Mesenchymal stem cell (in vitro differentiated cells and primary cell): ENCODE measurements at regions not wholly inside any gene's neighbourhood (a gene's known extent, or its start where the extent isn't known, plus 50 kb on each side); places are given as distances from the start of the nearest gene placed in this dataset.

Source experiments
- DNase-seq: peaks from one replicate; pipeline ENCODE4 v3.0.0-alpha.2; 2013
- H2AFZ ChIP-seq: one replicate; pipeline ENCODE4 v1.6.1; 2013; ENCODE audit warnings: low read depth, mild to moderate bottlenecking, control low read depth, inconsistent platforms, low read length, moderate library complexity
- H2AK5ac ChIP-seq: 2 replicates; pipeline ENCODE4 v1.6.1; 2013; ENCODE audit warnings: low read length, moderate library complexity, mild to moderate bottlenecking, inconsistent platforms; ENCODE audit not compliant: severe bottlenecking
- H2BK120ac ChIP-seq: one replicate; pipeline ENCODE4 v1.6.1; 2013; ENCODE audit warnings: low read depth, mild to moderate bottlenecking, inconsistent platforms, low read length, moderate library complexity
- H2BK12ac ChIP-seq, 2 experiments: one replicate each; pipeline ENCODE4 v1.6.1; 2013; ENCODE audit warnings: inconsistent platforms in 2 of 2, low read length in 2 of 2, mild to moderate bottlenecking in 2 of 2, moderate library complexity in 2 of 2, control low read depth in 1 of 2
- H2BK15ac ChIP-seq: one replicate; pipeline ENCODE4 v1.6.1; 2013; ENCODE audit warnings: mild to moderate bottlenecking, low read depth, inconsistent platforms; ENCODE audit not compliant: poor library complexity, severe bottlenecking
- H2BK5ac ChIP-seq: 2 replicates; pipeline ENCODE4 v1.6.1; 2013; ENCODE audit warnings: low read depth, mild to moderate bottlenecking, low read length, control low read depth, inconsistent platforms; ENCODE audit not compliant: poor library complexity, severe bottlenecking
- H3K14ac ChIP-seq, 2 experiments: one replicate each; pipeline ENCODE4 v1.6.1; 2013; ENCODE audit warnings: inconsistent platforms in 2 of 2, low read length in 2 of 2, control low read depth in 1 of 2, mild to moderate bottlenecking in 1 of 2, moderate library complexity in 1 of 2
- H3K18ac ChIP-seq, 2 experiments: one replicate each; pipeline ENCODE4 v1.6.1; 2013; ENCODE audit warnings: inconsistent platforms in 2 of 2, low read length in 2 of 2, control low read depth in 1 of 2, low read depth in 1 of 2, mild to moderate bottlenecking in 1 of 2
- H3K23ac ChIP-seq, 2 experiments: one replicate each; pipeline ENCODE4 v1.6.1; 2013; ENCODE audit warnings: inconsistent platforms in 2 of 2, low read length in 2 of 2, mild to moderate bottlenecking in 2 of 2, moderate library complexity in 2 of 2, control low read depth in 1 of 2
- H3K27ac ChIP-seq: 2 replicates; pipeline ENCODE4 v1.5.1; 2013; ENCODE audit warnings: mild to moderate bottlenecking, moderate library complexity, low read length, control low read depth, inconsistent platforms; ENCODE audit not compliant: poor library complexity, severe bottlenecking
- H3K27me3 ChIP-seq, 2 experiments: 2 replicates each; pipeline versions ENCODE4 v1.6.1 to v1.7.0; 2013; ENCODE audit warnings: low read length in 2 of 2, mild to moderate bottlenecking in 2 of 2, moderate library complexity in 2 of 2, control low read depth in 1 of 2, inconsistent platforms in 1 of 2; ENCODE audit not compliant: control insufficient read depth in 1 of 2, insufficient read depth in 1 of 2
- H3K36me3 ChIP-seq, 2 experiments: 2 replicates each; pipeline versions ENCODE4 v1.6.1 to v1.7.0; 2013; ENCODE audit warnings: low read length in 2 of 2, control low read depth in 1 of 2, inconsistent platforms in 1 of 2, low read depth in 1 of 2, mild to moderate bottlenecking in 1 of 2; ENCODE audit not compliant: insufficient read depth in 2 of 2, control insufficient read depth in 1 of 2
- H3K4ac ChIP-seq, 2 experiments: one replicate each; pipeline ENCODE4 v1.6.1; 2013; ENCODE audit warnings: inconsistent platforms in 2 of 2, low read length in 2 of 2, mild to moderate bottlenecking in 2 of 2, moderate library complexity in 2 of 2, control low read depth in 1 of 2, low read depth in 1 of 2
- H3K4me1 ChIP-seq: 2 replicates; pipeline ENCODE4 v1.6.1; 2013; ENCODE audit warnings: low read depth, low read length, control low read depth; ENCODE audit not compliant: control insufficient read depth, insufficient read depth
- H3K4me2 ChIP-seq: 2 replicates; pipeline ENCODE4 v1.6.1; 2013; ENCODE audit warnings: low read length, mild to moderate bottlenecking, inconsistent platforms; ENCODE audit not compliant: poor library complexity, severe bottlenecking
- H3K4me3 ChIP-seq, 2 experiments: 2 replicates each; pipeline versions ENCODE4 v1.5.1 to v1.7.0; 2013; ENCODE audit warnings: low read length in 2 of 2, mild to moderate bottlenecking in 2 of 2, control low read depth in 1 of 2, low read depth in 1 of 2; ENCODE audit not compliant: insufficient read depth in 1 of 2
- H3K79me1 ChIP-seq: replicated peaks from 2 replicates; pipeline ENCODE4 v1.6.1; 2013; ENCODE audit warnings: mild to moderate bottlenecking, control low read depth, low read length, inconsistent platforms; ENCODE audit not compliant: poor library complexity, severe bottlenecking
- H3K9ac ChIP-seq: 2 replicates; pipeline ENCODE4 v1.7.0; 2013; ENCODE audit warnings: mild to moderate bottlenecking, low read length, moderate library complexity
- H3K9me3 ChIP-seq: 2 replicates; pipeline ENCODE4 v1.7.0; 2013; ENCODE audit warnings: mild to moderate bottlenecking, low read length; ENCODE audit not compliant: control insufficient read depth
- H4K8ac ChIP-seq: one replicate; pipeline ENCODE4 v1.6.1; 2013; ENCODE audit warnings: inconsistent platforms, mild to moderate bottlenecking, low read length, moderate library complexity
- H4K91ac ChIP-seq: one replicate; pipeline ENCODE4 v1.6.1; 2013; ENCODE audit warnings: mild to moderate bottlenecking, low read length, inconsistent platforms
- WGBS: methylation state at CpG from one replicate; pipeline ENCODE4 v1.1.7; 2013; ENCODE audit warnings: mixed read lengths; 5-methylcytosine and 5-hydroxymethylcytosine counted together

DNA sequence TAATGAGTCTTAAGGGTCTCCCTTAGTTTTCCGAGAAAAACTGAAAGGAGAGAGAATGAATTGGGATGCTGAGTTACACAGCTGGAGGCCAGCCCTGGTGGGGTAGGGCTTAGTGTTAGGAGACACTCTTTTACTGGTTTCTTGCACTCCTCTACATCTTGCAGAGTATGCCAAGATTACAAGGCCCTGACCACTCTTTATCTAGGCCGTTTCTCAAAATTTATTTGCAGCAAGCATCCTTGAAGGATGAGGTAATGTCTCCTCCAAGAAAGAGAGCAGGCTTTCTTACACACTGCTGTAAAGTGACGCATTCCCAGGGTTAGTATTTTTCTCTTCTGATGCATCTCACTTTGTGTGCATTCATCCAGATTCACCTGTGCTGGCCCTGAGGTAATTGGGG is 166.2 kb downstream of the TDRD15 start:
- no peak overlapping the region for H2BK15ac ChIP-seq
- no peak overlapping the region for H3K23ac ChIP-seq
- H3K27ac ChIP-seq, result no peak overlapping the region
- no peak overlapping the region for H3K4me2 ChIP-seq
- H3K27me3 ChIP-seq, result no peaks in the 10 kb centered on the region
- WGBS, result 47% methylated on average over 3 of the region's 3 CpGs
- H3K18ac ChIP-seq, result no peak overlapping the region
- H3K4me1 ChIP-seq, result no peaks in the 10 kb centered on the region
- no peak overlapping the region for H3K9ac ChIP-seq
- H3K79me1 ChIP-seq, result no peaks in the 10 kb centered on the region
- no peak overlapping the region for H2AFZ ChIP-seq
- H2BK12ac ChIP-seq, result no peak overlapping the region
- no peaks in the 10 kb centered on the region for H3K9me3 ChIP-seq
- no peak overlapping the region for H4K8ac ChIP-seq
- no peak overlapping the region for H3K4me3 ChIP-seq
- H2AK5ac ChIP-seq, result no peak overlapping the region
- DNase-seq, result peak; percentile 71
- no peak overlapping the region for H2BK5ac ChIP-seq
- no peak overlapping the region for H3K4ac ChIP-seq
- no peak overlapping the region for H4K91ac ChIP-seq
- no peak overlapping the region for H3K14ac ChIP-seq
- H3K36me3 ChIP-seq, result no peaks in the 10 kb centered on the region
- no peak overlapping the region for H2BK120ac ChIP-seq

DNA sequence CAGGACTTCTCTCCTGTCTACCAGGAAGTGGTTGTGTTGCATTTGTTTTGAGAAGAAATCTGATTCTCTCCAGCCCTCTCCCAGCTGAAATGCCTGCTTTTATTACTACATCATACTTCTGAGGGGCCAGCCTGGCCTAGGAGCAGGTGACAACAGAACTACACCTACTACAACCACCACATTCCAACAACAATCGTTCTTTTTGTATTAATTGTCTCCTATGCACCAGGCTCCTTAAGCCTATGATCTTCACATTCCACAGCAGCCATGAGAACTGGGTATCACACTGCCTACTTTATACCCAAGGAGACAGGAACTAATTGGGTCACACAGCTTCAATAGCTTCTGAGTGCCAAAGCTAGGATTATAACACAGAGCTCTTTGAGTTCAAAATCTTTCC is 167.7 kb downstream of the TDRD15 start:
- H3K4ac ChIP-seq, result no peak overlapping the region
- no peaks in the 10 kb centered on the region for H3K79me1 ChIP-seq
- no peak overlapping the region for H2AFZ ChIP-seq
- no peak overlapping the region for H3K4me2 ChIP-seq
- H3K18ac ChIP-seq, result no peak overlapping the region
- H3K4me3 ChIP-seq, result no peak overlapping the region
- H2BK12ac ChIP-seq, result no peak overlapping the region
- no peak overlapping the region for H3K23ac ChIP-seq
- H2BK120ac ChIP-seq, result no peak overlapping the region
- no peaks in the 10 kb centered on the region for H3K4me1 ChIP-seq
- H3K14ac ChIP-seq, result no peak overlapping the region
- no peak overlapping the region for H2AK5ac ChIP-seq
- no peak overlapping the region for H4K91ac ChIP-seq
- WGBS, result 93% methylated on average over 1 of the region's 1 CpG
- no peak overlapping the region for H3K27ac ChIP-seq
- no peak overlapping the region for H3K9ac ChIP-seq
- H3K9me3 ChIP-seq, result no peaks in the 10 kb centered on the region
- H4K8ac ChIP-seq, result no peak overlapping the region
- no peaks in the 10 kb centered on the region for H3K36me3 ChIP-seq
- H2BK15ac ChIP-seq, result no peak overlapping the region
- DNase-seq, result no peak
- H3K27me3 ChIP-seq, result no peaks in the 10 kb centered on the region
- no peak overlapping the region for H2BK5ac ChIP-seq

GRCh38 chr2:21294446-21294845 is 170.7 kb downstream of the TDRD15 start:
- Histone ChIP-seq H2BK12ac (no peak overlapping the region), H3K4me2 (no peak overlapping the region), H3K27ac (no peak overlapping the region), H2BK15ac (no peak overlapping the region), H3K23ac (no peak overlapping the region), H3K9me3 (no peaks in the 10 kb centered on the region), H3K18ac (no peak overlapping the region), H2BK120ac (no peak overlapping the region), H3K79me1 (no peaks in the 10 kb centered on the region), H2AFZ (no peak overlapping the region), H3K4me1 (no peaks in the 10 kb centered on the region), H4K8ac (no peak overlapping the region), H3K14ac (no peak overlapping the region), H2AK5ac (no peak overlapping the region), H4K91ac (no peak overlapping the region), H3K9ac (no peak overlapping the region), H2BK5ac (no peak overlapping the region), H3K36me3 (no peaks in the 10 kb centered on the region), H3K27me3 (no peaks in the 10 kb centered on the region), H3K4ac (no peak overlapping the region), H3K4me3 (no peak overlapping the region)
- WGBS, result 89% methylated on average over 2 of the region's 2 CpGs
- DNase-seq, result no peak

- no peak overlapping the region for H3K18ac ChIP-seq
- no peak overlapping the region for H3K4ac ChIP-seq
- no peak overlapping the region for H3K14ac ChIP-seq
- H4K8ac ChIP-seq, result no peak overlapping the region
- H2AK5ac ChIP-seq, result no peak overlapping the region
- no peak overlapping the region for H3K4me3 ChIP-seq
- H3K23ac ChIP-seq, result no peak overlapping the region
- no peak overlapping the region for H3K27ac ChIP-seq
- no peak overlapping the region for H3K4me2 ChIP-seq
- H3K36me3 ChIP-seq, result no peaks in the 10 kb centered on the region
- no peak overlapping the region for H3K9ac ChIP-seq
- no peaks in the 10 kb centered on the region for H3K4me1 ChIP-seq
- no peaks in the 10 kb centered on the region for H3K9me3 ChIP-seq
- no peaks in the 10 kb centered on the region for H3K79me1 ChIP-seq
- no peak overlapping the region for H2BK15ac ChIP-seq
- WGBS, result no CpG with 5 or more reads among the region's 2 CpGs
- no peaks in the 10 kb centered on the region for H3K27me3 ChIP-seq
- no peak overlapping the region for H2BK5ac ChIP-seq
- H4K91ac ChIP-seq, result no peak overlapping the region
- H2AFZ ChIP-seq, result no peak overlapping the region
- no peak for DNase-seq
- no peak overlapping the region for H2BK120ac ChIP-seq
- H2BK12ac ChIP-seq, result no peak overlapping the region
Measured at GRCh38 chr2:21299411-21299810, 175.6 kb downstream of the TDRD15 start.
